SK-N-SH treated with all-trans-retinoic acid at 6 μM for 48 hours (cell line): ENCODE measurements at regions not wholly inside any gene's neighbourhood (a gene's known extent, or its start where the extent isn't known, plus 50 kb on each side); places are given as distances from the start of the nearest gene placed in this dataset.

Experiments used
- CSRNP3 ChIP-seq: fragments of 250-450 bp; sonication (Bioruptor Pico); IDR thresholded peaks from 2 replicates; pipeline ENCODE4 v1.5.1; 2021; ENCODE audit warnings: mild to moderate bottlenecking, moderate library complexity
- ESRRG ChIP-seq: fragments of 250-450 bp; sonication (Bioruptor Pico); IDR thresholded peaks from 2 replicates; pipeline ENCODE4 v1.6.1; 2021; ENCODE audit warnings: mild to moderate bottlenecking
- GLIS3 ChIP-seq: fragments of 250-450 bp; sonication (Bioruptor Pico); IDR thresholded peaks from 2 replicates; pipeline ENCODE4 v1.5.0; 2020; ENCODE audit warnings: mild to moderate bottlenecking, moderate library complexity
- PATZ1 ChIP-seq: fragments of 250-450 bp; sonication (Bioruptor Pico); IDR thresholded peaks from 2 replicates; pipeline ENCODE4 v1.8.0; 2020; ENCODE audit warnings: mild to moderate bottlenecking, moderate library complexity, borderline replicate concordance
- POU6F1 ChIP-seq: fragments of 250-450 bp; sonication (Bioruptor Pico); IDR thresholded peaks from 2 replicates; pipeline ENCODE4 v1.8.0; 2021; ENCODE audit warnings: low read depth, mild to moderate bottlenecking, moderate library complexity, borderline replicate concordance
- TCF4 ChIP-seq: fragments of 250-450 bp; sonication (Bioruptor Pico); IDR thresholded peaks from 2 replicates; pipeline ENCODE4 v1.8.0; 2021; ENCODE audit warnings: mild to moderate bottlenecking, moderate library complexity, borderline replicate concordance
- ZFP30 ChIP-seq: fragments of 450-650 bp; formaldehyde crosslinking; IDR thresholded peaks from 2 replicates; pipeline ENCODE4 v1.5.0; 2022; ENCODE audit warnings: mild to moderate bottlenecking, moderate library complexity
- ZNF8 ChIP-seq: fragments of 450-650 bp; formaldehyde crosslinking; IDR thresholded peaks from 2 replicates; pipeline ENCODE4 v1.5.0; 2020; ENCODE audit warnings: mild to moderate bottlenecking, moderate library complexity

GRCh38 chr1:65527707-65528503, 107.4 kb downstream of the LEPR start:
- TF ChIP-seq ZFP30 (no peak), PATZ1 (no peak), CSRNP3 (CRISPR knock-in tag) (no peak), ZNF8 (no peak), TCF4 (CRISPR knock-in tag) (no peak), ESRRG (CRISPR knock-in tag) (no peak), GLIS3 (CRISPR knock-in tag) (no peak), POU6F1 (CRISPR knock-in tag) (no peak)
